Keratinocyte (primary cell): ENCODE measurements at regions not wholly inside any gene's neighbourhood (a gene's known extent, or its start where the extent isn't known, plus 50 kb on each side); places are given as distances from the start of the nearest gene placed in this dataset.

Experiments
- DNase-seq: peaks from one replicate; pipeline ENCODE4 v3.0.0-alpha.2; 2011; ENCODE audit warnings: low read depth, missing footprints, low spot score
- FAIRE-seq: peaks from 2 replicates; lab custom pipeline; 2011; peaks lifted over from hg19 to GRCh38; lab: Jason Lieb, UNC
- H2AFZ ChIP-seq: 2 replicates; pipeline ENCODE4 v1.6.0; 2012; ENCODE audit warnings: low read length, control low read depth, inconsistent platforms; ENCODE audit not compliant: control insufficient read depth
- H3K27ac ChIP-seq: 2 replicates; pipeline ENCODE4 v1.5.1; 2011; ENCODE audit warnings: low read length; ENCODE audit not compliant: control insufficient read depth, insufficient read depth
- H3K27me3 ChIP-seq: 3 replicates; pipeline ENCODE4 v1.6.0; 2011; ENCODE audit warnings: low read length; ENCODE audit not compliant: control insufficient read depth, insufficient read depth; ENCODE audit errors: extremely low read depth
- H3K36me3 ChIP-seq, 2 experiments: 2 replicates in 1 of 2; 3 replicates in 1 of 2; pipeline ENCODE4 v1.5.1; 2011; ENCODE audit warnings: low read length in 2 of 2, mild to moderate bottlenecking in 1 of 2; ENCODE audit not compliant: control insufficient read depth in 2 of 2, insufficient read depth in 2 of 2; ENCODE audit errors: extremely low read depth in 1 of 2
- H3K4me1 ChIP-seq: 3 replicates; pipeline ENCODE4 v1.5.1; 2011; ENCODE audit warnings: low read length; ENCODE audit not compliant: control insufficient read depth, insufficient read depth; ENCODE audit errors: extremely low read depth
- H3K4me2 ChIP-seq: 3 replicates; pipeline ENCODE4 v1.6.0; 2011; ENCODE audit warnings: low read depth, low read length; ENCODE audit not compliant: control insufficient read depth, insufficient read depth; ENCODE audit errors: extremely low read depth
- H3K4me3 ChIP-seq, 3 experiments: fragments of 200-600 bp in 1 of 3; sonication (generic) in 1 of 3; 2 replicates in 2 of 3; 3 replicates in 1 of 3; pipeline ENCODE4 v1.5.1; 2011 to 2016; ENCODE audit warnings: low read length in 3 of 3, mild to moderate bottlenecking in 3 of 3, control low read depth in 2 of 3, inconsistent platforms in 1 of 3, low read depth in 1 of 3, mixed read lengths in 1 of 3, mixed run types in 1 of 3, moderate library complexity in 1 of 3; ENCODE audit not compliant: control insufficient read depth in 2 of 3, insufficient read depth in 2 of 3; ENCODE audit errors: extremely low read depth in 1 of 3
- H3K79me2 ChIP-seq: 2 replicates; pipeline ENCODE4 v1.6.0; 2012; ENCODE audit warnings: low read length; ENCODE audit not compliant: control insufficient read depth, insufficient read depth
- H3K9ac ChIP-seq: 3 replicates; pipeline ENCODE4 v1.6.0; 2011; ENCODE audit warnings: low read length; ENCODE audit not compliant: control insufficient read depth, insufficient read depth; ENCODE audit errors: extremely low read depth
- H3K9me1 ChIP-seq: 3 replicates; pipeline ENCODE4 v1.6.0; 2011; ENCODE audit warnings: low read length; ENCODE audit not compliant: control insufficient read depth, insufficient read depth; ENCODE audit errors: extremely low read depth
- H3K9me3 ChIP-seq: 2 replicates; pipeline ENCODE4 v1.5.1; 2012; ENCODE audit warnings: low read depth, low read length; ENCODE audit not compliant: control insufficient read depth
- H4K20me1 ChIP-seq: 3 replicates; pipeline ENCODE4 v1.6.0; 2011; ENCODE audit warnings: low read length; ENCODE audit not compliant: control insufficient read depth, insufficient read depth; ENCODE audit errors: extremely low read depth
- EZH2 ChIP-seq: IDR thresholded peaks from one replicate; pipeline ENCODE4 v1.6.1; 2012; ENCODE audit warnings: inconsistent platforms, mild to moderate bottlenecking, low read length, moderate library complexity
- dilution Hi-C: fragments of 300-500 bp; cut with MboI; formaldehyde crosslinking; loops from one replicate; pipeline ENCODE4 v1.7.0; 2020; ENCODE audit warnings: low sequenced_read_pairs; ENCODE audit not compliant: extremely low pct_ligation_motif_present
- TF ChIP-seq, protein P1 (sequence below), 3 experiments: IDR thresholded peaks in 1 of 3; conservative IDR thresholded peaks in 1 of 3; optimal IDR thresholded peaks in 1 of 3; 2 replicates in 2 of 3; 3 replicates in 1 of 3; pipeline versions ENCODE3 to v1.5.1; 2011; ENCODE audit warnings: low read length in 3 of 3, mild to moderate bottlenecking in 3 of 3, moderate library complexity in 2 of 3, control low read depth in 1 of 3, inconsistent platforms in 1 of 3; ENCODE audit not compliant: insufficient read depth in 2 of 3; ENCODE audit errors: extremely low read depth in 1 of 3

DNA sequence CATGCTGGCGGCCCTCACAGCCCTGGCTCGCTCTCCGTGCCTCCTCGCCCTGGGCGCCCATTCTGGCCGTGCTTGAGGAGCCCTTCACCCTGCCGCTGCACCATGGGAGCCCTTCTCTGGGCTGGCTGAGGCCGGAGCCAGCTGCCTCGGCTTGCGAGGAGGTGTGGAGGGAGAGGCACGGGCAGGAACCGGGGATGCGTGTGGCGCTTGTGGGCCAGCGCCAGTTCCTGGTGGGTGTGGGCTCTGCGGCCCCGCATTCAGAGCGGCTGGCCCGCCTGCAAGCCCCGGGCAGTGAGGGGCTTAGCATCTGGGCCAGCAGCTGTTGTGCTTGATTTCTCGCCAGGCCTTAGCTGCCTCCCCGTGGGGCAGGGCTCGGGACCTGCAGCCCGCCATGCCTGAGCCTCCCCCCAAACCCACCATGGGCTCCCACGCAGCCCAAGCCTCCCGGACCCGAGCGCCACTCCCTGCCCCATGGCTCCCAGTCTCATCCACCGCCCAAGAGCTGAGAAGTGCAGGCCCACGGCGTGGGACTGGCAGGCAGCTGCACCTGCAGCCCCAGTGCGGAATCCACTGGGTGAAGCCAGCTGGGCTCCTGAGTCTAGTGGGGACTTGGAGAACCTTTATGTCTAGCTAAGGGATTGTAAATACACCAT, 163.4 kb upstream of the LRRC4C start:
- no peaks in the 10 kb centered on the region for H3K79me2 ChIP-seq
- FAIRE-seq = no peak
- H3K36me3 ChIP-seq = no peaks in the 10 kb centered on the region
- H3K9me3 ChIP-seq = no peaks in the 10 kb centered on the region
- no peak overlapping the region for H2AFZ ChIP-seq
- TF ChIP-seq, protein P1, sequence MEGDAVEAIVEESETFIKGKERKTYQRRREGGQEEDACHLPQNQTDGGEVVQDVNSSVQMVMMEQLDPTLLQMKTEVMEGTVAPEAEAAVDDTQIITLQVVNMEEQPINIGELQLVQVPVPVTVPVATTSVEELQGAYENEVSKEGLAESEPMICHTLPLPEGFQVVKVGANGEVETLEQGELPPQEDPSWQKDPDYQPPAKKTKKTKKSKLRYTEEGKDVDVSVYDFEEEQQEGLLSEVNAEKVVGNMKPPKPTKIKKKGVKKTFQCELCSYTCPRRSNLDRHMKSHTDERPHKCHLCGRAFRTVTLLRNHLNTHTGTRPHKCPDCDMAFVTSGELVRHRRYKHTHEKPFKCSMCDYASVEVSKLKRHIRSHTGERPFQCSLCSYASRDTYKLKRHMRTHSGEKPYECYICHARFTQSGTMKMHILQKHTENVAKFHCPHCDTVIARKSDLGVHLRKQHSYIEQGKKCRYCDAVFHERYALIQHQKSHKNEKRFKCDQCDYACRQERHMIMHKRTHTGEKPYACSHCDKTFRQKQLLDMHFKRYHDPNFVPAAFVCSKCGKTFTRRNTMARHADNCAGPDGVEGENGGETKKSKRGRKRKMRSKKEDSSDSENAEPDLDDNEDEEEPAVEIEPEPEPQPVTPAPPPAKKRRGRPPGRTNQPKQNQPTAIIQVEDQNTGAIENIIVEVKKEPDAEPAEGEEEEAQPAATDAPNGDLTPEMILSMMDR (optimal IDR thresholded peaks at IDR 0.05 in 1 of 3, IDR thresholded peaks at IDR 0.05 in 1 of 3, conservative IDR thresholded peaks at IDR 0.05 in 1 of 3; ENCODE audit: extremely low read depth in 1 of 3, insufficient read depth in 2 of 3, low read length in 3 of 3) = no peak
- no peak for TF ChIP-seq EZH2
- no peaks in the 10 kb centered on the region for H3K27me3 ChIP-seq
- H3K4me1 ChIP-seq = no peaks in the 10 kb centered on the region
- no peak overlapping the region for H3K4me2 ChIP-seq
- H3K4me3 ChIP-seq = no peak overlapping the region
- H4K20me1 ChIP-seq = no peaks in the 10 kb centered on the region
- H3K9ac ChIP-seq = no peak overlapping the region
- dilution Hi-C loops = no loop called here
- H3K9me1 ChIP-seq = no peaks in the 10 kb centered on the region
- no peak for DNase-seq
- no peak overlapping the region for H3K27ac ChIP-seq

GRCh38 chr11:41659985-41660384, 200.5 kb upstream of the LRRC4C start:
- no peaks in the 10 kb centered on the region for H3K36me3 ChIP-seq
- H3K9ac ChIP-seq = no peak overlapping the region
- no peak overlapping the region for H3K4me3 ChIP-seq
- H4K20me1 ChIP-seq = no peaks in the 10 kb centered on the region
- FAIRE-seq = no peak
- H3K27ac ChIP-seq = no peak overlapping the region
- no peaks in the 10 kb centered on the region for H3K27me3 ChIP-seq
- H3K4me2 ChIP-seq = no peak overlapping the region
- no peaks in the 10 kb centered on the region for H3K79me2 ChIP-seq
- no peak overlapping the region for H2AFZ ChIP-seq
- H3K9me1 ChIP-seq = no peaks in the 10 kb centered on the region
- no peak for DNase-seq
- H3K9me3 ChIP-seq = no peaks in the 10 kb centered on the region
- no peaks in the 10 kb centered on the region for H3K4me1 ChIP-seq
- dilution Hi-C loops = no loop called here
- TF ChIP-seq, protein P1 (optimal IDR thresholded peaks at IDR 0.05 in 1 of 3, IDR thresholded peaks at IDR 0.05 in 1 of 3, conservative IDR thresholded peaks at IDR 0.05 in 1 of 3; ENCODE audit: extremely low read depth in 1 of 3, insufficient read depth in 2 of 3, low read length in 3 of 3) = no peak
- no peak for TF ChIP-seq EZH2
